ENCODE measurements at regions not wholly inside any gene's neighbourhood (a gene's known extent, or its start where the extent isn't known, plus 50 kb on each side); places are given as distances from the start of the nearest gene placed in this dataset.
"Not testable (repeated sequence)": the region's sequence is repeated elsewhere in the genome, so short reads cannot be mapped to it uniquely, and the experiment has no call there.

- Mint-ChIP-seq H3K27ac (no peak overlapping the region), H3K36me3 (ENCODE audit: low read depth) (no peaks in the 10 kb centered on the region), H3K27me3 (ENCODE audit: insufficient read depth) (no peaks in the 10 kb centered on the region), H3K4me3 (no peak overlapping the region), H3K9me3 (peaks cover 32% of the 10 kb centered on the region), H3K4me1 (ENCODE audit: low read depth) (no peaks in the 10 kb centered on the region)
- DNase-seq = no peak
- no peak for TF ChIP-seq CTCF (IDR thresholded peaks at IDR 0.05)
These were observed 53.3 kb upstream of the CYLC2 start for GRCh38 chr9:102941868-102942267.

GRCh38 chr9:102922526-102922925 is 72.6 kb upstream of the CYLC2 start:
- Mint-ChIP-seq H3K36me3 (ENCODE audit: low read depth) (no peaks in the 10 kb centered on the region), H3K27me3 (ENCODE audit: insufficient read depth) (no peaks in the 10 kb centered on the region), H3K4me1 (ENCODE audit: low read depth) (no peaks in the 10 kb centered on the region), H3K9me3 (peaks cover 27% of the 10 kb centered on the region), H3K27ac (no peak overlapping the region), H3K4me3 (no peak overlapping the region)
- no peak for TF ChIP-seq CTCF (IDR thresholded peaks at IDR 0.05)
- no peak for DNase-seq

GRCh38 chr9:102911185-102911584 is 83.9 kb upstream of the CYLC2 start:
- TF ChIP-seq CTCF (IDR thresholded peaks at IDR 0.05) = no peak
- no peak overlapping the region for H3K27ac Mint-ChIP-seq
- no peaks in the 10 kb centered on the region for H3K36me3 Mint-ChIP-seq (ENCODE audit: low read depth)
- H3K27me3 Mint-ChIP-seq (ENCODE audit: insufficient read depth) = no peaks in the 10 kb centered on the region
- peaks cover 31% of the 10 kb centered on the region for H3K9me3 Mint-ChIP-seq
- no peak for DNase-seq
- no peak overlapping the region for H3K4me3 Mint-ChIP-seq
- H3K4me1 Mint-ChIP-seq (ENCODE audit: low read depth) = no peaks in the 10 kb centered on the region

- not testable (repeated sequence) for H3K4me1 Mint-ChIP-seq (ENCODE audit: low read depth); H3K27me3 Mint-ChIP-seq (ENCODE audit: insufficient read depth); DNase-seq; H3K27ac Mint-ChIP-seq; H3K4me3 Mint-ChIP-seq; H3K36me3 Mint-ChIP-seq (ENCODE audit: low read depth)
- peaks cover 42% of the 10 kb centered on the region for H3K9me3 Mint-ChIP-seq
These were observed 89.3 kb upstream of the CYLC2 start for GRCh38 chr9:102905795-102906194.

- H3K4me1 Mint-ChIP-seq (ENCODE audit: low read depth) = no peaks in the 10 kb centered on the region
- no peak overlapping the region for H3K4me3 Mint-ChIP-seq
- no peak for TF ChIP-seq CTCF (IDR thresholded peaks at IDR 0.05)
- peaks cover 31% of the 10 kb centered on the region for H3K9me3 Mint-ChIP-seq
- no peaks in the 10 kb centered on the region for H3K36me3 Mint-ChIP-seq (ENCODE audit: low read depth)
- H3K27ac Mint-ChIP-seq = no peak overlapping the region
- no peak for DNase-seq
- H3K27me3 Mint-ChIP-seq (ENCODE audit: insufficient read depth) = no peaks in the 10 kb centered on the region
These were observed 103.1 kb upstream of the CYLC2 start for GRCh38 chr9:102892025-102892424.

- H3K4me3 Mint-ChIP-seq; H3K27me3 Mint-ChIP-seq (ENCODE audit: insufficient read depth); DNase-seq; H3K36me3 Mint-ChIP-seq (ENCODE audit: low read depth); H3K27ac Mint-ChIP-seq; H3K4me1 Mint-ChIP-seq (ENCODE audit: low read depth): not testable (repeated sequence)
- H3K9me3 Mint-ChIP-seq = peaks cover 31% of the 10 kb centered on the region
These were observed 106.4 kb upstream of the CYLC2 start for GRCh38 chr9:102888747-102889146.

GRCh38 chr9:102875687-102876086 is 119.4 kb upstream of the CYLC2 start:
- H3K27ac Mint-ChIP-seq = no peak overlapping the region
- no peaks in the 10 kb centered on the region for H3K27me3 Mint-ChIP-seq (ENCODE audit: insufficient read depth)
- no peaks in the 10 kb centered on the region for H3K4me1 Mint-ChIP-seq (ENCODE audit: low read depth)
- no peaks in the 10 kb centered on the region for H3K36me3 Mint-ChIP-seq (ENCODE audit: low read depth)
- TF ChIP-seq CTCF (IDR thresholded peaks at IDR 0.05) = no peak
- H3K9me3 Mint-ChIP-seq = peaks cover 23% of the 10 kb centered on the region
- no peak overlapping the region for H3K4me3 Mint-ChIP-seq
- no peak for DNase-seq
